ENCODE measurements at regions not wholly inside any gene's neighbourhood (a gene's known extent, or its start where the extent isn't known, plus 50 kb on each side); places are given as distances from the start of the nearest gene placed in this dataset.

GRCh38 chr10:106506526-106507283 lies 657.8 kb downstream of the SORCS1 start:
- 71 to 76% methylated on average over 6 of the region's 6 CpGs for WGBS, 2 donors
- H3K36me3 ChIP-seq (ENCODE audit: control insufficient read depth in 4 of 4, insufficient read depth in 4 of 4, low read length in 4 of 4): no peaks in the 10 kb centered on the region
- H3K9me3 ChIP-seq (ENCODE audit: control insufficient read depth in 4 of 4, insufficient read depth in 3 of 4, low read length in 3 of 4): no peaks in the 10 kb centered on the region
- H3K4me3 ChIP-seq: no peak overlapping the region
- ATAC-seq (ENCODE audit: insufficient read depth, low FRiP score) (no peak), DNase-seq (no peak)
- no peak overlapping the region for H3K9ac ChIP-seq (ENCODE audit: insufficient read depth in 1 of 2, low read length in 2 of 2)
- H3K27ac ChIP-seq (ENCODE audit: low read depth in 1 of 2, low read length in 1 of 2): no peak overlapping the region
- H3K27me3 ChIP-seq (ENCODE audit: control insufficient read depth in 3 of 3, insufficient read depth in 3 of 3, low read length in 2 of 3): no peaks in the 10 kb centered on the region
- TF ChIP-seq, protein P1, sequence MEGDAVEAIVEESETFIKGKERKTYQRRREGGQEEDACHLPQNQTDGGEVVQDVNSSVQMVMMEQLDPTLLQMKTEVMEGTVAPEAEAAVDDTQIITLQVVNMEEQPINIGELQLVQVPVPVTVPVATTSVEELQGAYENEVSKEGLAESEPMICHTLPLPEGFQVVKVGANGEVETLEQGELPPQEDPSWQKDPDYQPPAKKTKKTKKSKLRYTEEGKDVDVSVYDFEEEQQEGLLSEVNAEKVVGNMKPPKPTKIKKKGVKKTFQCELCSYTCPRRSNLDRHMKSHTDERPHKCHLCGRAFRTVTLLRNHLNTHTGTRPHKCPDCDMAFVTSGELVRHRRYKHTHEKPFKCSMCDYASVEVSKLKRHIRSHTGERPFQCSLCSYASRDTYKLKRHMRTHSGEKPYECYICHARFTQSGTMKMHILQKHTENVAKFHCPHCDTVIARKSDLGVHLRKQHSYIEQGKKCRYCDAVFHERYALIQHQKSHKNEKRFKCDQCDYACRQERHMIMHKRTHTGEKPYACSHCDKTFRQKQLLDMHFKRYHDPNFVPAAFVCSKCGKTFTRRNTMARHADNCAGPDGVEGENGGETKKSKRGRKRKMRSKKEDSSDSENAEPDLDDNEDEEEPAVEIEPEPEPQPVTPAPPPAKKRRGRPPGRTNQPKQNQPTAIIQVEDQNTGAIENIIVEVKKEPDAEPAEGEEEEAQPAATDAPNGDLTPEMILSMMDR (IDR thresholded peaks at IDR 0.05; ENCODE audit: control extremely low read depth, extremely low read depth): no peak
- H3K4me1 ChIP-seq (ENCODE audit: control insufficient read depth in 5 of 5, insufficient read depth in 5 of 5, low read length in 5 of 5): no peaks in the 10 kb centered on the region

DNA sequence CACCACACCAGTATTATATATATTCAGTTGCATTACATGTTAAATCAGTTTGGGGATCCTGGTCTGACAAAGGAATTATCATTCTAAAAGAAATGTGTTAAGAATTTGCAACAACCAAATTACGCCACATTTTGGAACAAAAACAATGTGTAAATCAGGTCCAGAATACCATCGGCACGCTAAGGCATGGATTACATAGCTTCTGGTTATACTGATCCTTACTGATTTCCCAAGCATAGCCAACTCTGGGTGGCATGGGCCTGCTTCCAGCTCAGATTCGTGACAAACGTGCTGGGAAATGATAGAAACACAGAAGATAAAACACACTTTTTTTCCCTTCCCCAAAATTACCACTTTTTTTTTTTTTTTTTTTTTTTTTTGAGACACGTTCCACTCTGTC lies 660.0 kb downstream of the SORCS1 start:
- Histone ChIP-seq H3K27me3 (ENCODE audit: control insufficient read depth in 3 of 3, insufficient read depth in 3 of 3, low read length in 2 of 3) (no peaks in the 10 kb centered on the region), H3K4me1 (ENCODE audit: control insufficient read depth in 5 of 5, insufficient read depth in 5 of 5, low read length in 5 of 5) (no peaks in the 10 kb centered on the region), H3K27ac (ENCODE audit: low read depth in 1 of 2, low read length in 1 of 2) (no peak overlapping the region), H3K36me3 (ENCODE audit: control insufficient read depth in 4 of 4, insufficient read depth in 4 of 4, low read length in 4 of 4) (no peaks in the 10 kb centered on the region), H3K9me3 (ENCODE audit: control insufficient read depth in 4 of 4, insufficient read depth in 3 of 4, low read length in 3 of 4) (no peaks in the 10 kb centered on the region), H3K9ac (ENCODE audit: insufficient read depth in 1 of 2, low read length in 2 of 2) (no peak overlapping the region), H3K4me3 (no peak overlapping the region)
- 75 to 91% methylated on average over 6 of the region's 6 CpGs for WGBS, 2 donors
- DNase-seq (no peak), ATAC-seq (ENCODE audit: insufficient read depth, low FRiP score) (no peak)
- TF ChIP-seq, protein P1 (IDR thresholded peaks at IDR 0.05; ENCODE audit: control extremely low read depth, extremely low read depth): no peak

DNA sequence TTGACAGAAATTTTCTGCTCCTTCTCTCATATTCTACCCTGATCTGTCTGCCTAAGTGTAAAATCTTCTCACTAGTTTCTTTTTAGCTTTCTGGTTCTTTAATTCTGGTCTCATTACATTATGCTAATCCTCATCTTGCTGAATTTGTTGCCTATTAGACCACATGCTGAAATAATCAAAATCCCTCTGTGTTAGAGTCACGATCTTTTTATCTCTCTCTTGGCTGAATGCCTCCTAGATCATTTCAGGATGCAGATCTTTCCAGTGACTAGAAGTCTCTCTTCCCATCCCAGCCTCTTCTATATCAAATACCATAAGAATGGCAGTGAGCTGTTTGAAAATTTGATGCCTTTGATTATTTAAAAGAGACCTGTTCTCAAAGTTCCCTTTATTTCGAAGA lies 661.9 kb downstream of the SORCS1 start:
- Histone ChIP-seq H3K4me3 (no peak overlapping the region), H3K36me3 (ENCODE audit: control insufficient read depth in 4 of 4, insufficient read depth in 4 of 4, low read length in 4 of 4) (no peaks in the 10 kb centered on the region), H3K27ac (ENCODE audit: low read depth in 1 of 2, low read length in 1 of 2) (no peak overlapping the region), H3K9ac (ENCODE audit: insufficient read depth in 1 of 2, low read length in 2 of 2) (no peak overlapping the region), H3K9me3 (ENCODE audit: control insufficient read depth in 4 of 4, insufficient read depth in 3 of 4, low read length in 3 of 4) (no peaks in the 10 kb centered on the region), H3K4me1 (ENCODE audit: control insufficient read depth in 5 of 5, insufficient read depth in 5 of 5, low read length in 5 of 5) (no peaks in the 10 kb centered on the region), H3K27me3 (ENCODE audit: control insufficient read depth in 3 of 3, insufficient read depth in 3 of 3, low read length in 2 of 3) (no peaks in the 10 kb centered on the region)
- TF ChIP-seq, protein P1 (IDR thresholded peaks at IDR 0.05; ENCODE audit: control extremely low read depth, extremely low read depth): no peak
- WGBS, 2 donors: 74 to 85% methylated on average over 2 of the region's 2 CpGs
- no peak for ATAC-seq (ENCODE audit: insufficient read depth, low FRiP score)
- no peak for DNase-seq

All from lung (tissue), 11 donors.